ENCODE measurements at regions not wholly inside any gene's neighbourhood (a gene's known extent, or its start where the extent isn't known, plus 50 kb on each side); places are given as distances from the start of the nearest gene placed in this dataset.
"Not testable (repeated sequence)": the region's sequence is repeated elsewhere in the genome, so short reads cannot be mapped to it uniquely, and the experiment has no call there.

DNA sequence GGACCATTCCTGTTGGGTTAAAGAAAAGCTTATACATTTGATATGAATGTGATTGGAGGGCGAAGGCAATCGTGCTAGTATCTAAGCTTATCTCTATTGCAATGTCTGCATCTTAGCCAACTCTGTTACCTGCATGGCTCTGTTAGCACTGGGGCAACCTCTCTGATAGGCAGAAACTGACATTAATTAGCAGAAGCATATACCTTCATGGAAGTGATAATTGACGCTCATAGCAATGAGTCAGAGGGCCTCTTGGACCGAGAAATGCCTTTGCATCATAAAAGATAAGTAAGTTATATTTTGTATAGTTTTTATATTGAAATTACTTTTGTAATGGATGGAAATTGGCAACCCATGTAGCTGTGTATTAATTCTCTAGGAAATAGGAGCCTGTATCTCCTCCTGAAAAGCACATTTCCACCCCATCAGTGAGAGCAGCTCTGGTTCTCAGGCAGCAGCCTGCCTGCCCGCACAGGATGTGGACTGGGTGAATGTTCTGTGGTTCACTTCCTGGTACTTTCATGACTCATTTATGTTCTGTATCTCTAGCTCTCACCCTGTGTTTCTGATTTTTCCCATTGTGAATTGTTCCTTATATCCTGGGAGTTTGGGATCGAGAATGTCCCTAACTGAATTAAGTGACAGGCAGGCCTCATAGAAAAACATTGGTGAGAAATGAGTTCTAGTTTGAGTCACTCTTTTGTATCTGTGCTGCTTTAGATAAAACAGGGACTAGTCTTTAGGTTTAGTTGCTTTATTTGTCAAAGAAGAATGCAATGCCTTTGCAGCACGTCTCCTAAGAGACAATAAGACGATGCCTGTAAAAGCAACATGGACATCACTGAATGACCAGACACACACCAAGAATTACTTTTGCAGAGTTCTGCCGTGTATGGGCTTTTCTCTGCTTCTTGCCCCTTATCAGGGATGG is 344.9 kb downstream of the DCDC2C start:
- DNase-seq (ENCODE audit: low spot score), result peak; percentile 35

DNA sequence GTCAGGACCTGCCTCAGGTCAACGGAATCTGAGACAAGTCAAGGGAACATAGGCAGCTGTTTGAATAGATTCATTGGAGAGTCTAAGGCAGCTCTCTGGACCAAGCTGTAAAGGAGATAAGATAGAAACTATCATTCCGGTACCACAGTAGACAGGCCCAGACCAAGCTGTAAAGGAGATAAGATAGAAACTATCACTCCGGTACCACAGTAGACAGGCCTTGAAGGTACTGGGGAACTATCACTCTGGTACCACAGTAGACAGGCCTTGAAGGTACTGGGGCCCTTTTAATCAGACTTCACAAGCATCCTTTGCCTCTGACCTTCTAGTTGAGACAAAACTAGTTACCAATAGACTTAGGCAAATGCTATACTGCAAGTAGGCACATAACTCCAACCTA is 346.1 kb downstream of the DCDC2C start:
- no peak for DNase-seq (ENCODE audit: low spot score)

DNA sequence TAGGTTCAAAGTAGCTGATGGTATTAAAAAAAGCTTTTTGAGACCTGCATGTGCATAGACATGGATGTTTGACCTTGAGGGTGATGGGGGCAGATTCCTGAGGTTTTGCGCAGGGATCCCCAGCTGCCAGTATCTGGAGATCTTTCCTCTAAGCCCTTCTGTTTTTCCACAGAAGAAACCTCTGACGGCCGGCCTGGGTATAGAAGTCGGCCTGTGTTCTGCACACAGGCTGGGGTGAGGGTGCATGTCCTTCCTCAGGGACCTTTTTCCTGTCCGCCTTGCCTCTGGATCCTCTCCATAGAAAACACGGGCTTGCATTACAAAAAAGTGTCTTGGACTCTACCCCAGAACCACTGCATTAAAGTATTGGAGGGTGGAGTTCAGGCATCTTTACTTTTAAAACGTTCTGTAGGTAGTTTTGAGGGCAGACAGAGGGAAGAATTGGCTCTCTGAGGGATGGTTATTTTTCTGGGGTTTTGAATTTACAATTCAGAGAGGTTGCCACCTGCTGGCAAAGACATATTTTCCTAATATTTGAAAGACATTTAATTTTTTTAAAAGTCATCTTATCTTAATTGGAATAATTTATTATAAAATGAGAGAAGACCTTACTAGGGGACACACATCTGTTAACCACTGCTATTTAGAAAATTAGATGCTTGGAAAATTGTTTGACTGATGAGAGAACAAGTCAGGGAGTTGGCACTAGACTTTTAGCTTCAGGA is 350.6 kb downstream of the DCDC2C start:
- DNase-seq (ENCODE audit: low spot score), result no peak

DNA sequence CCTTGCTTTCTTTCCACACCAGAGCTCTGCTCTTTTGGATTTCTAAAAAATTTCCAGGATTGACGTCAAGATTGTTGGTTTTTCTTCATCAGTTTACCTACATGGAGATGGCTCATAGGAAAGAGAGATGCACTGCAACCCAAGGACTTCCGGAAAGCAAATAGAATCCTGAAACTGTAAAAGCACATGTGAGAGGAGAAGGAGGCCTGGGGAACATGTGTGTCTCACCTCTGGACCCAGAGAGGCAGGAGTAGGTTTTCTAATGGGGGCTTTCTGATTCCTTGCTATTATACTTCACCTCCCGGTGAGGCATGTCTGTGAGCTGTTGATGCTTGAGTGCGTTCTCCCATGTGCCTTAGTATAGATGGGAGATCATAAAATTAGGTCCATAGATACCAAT is 362.8 kb downstream of the DCDC2C start:
- DNase-seq (ENCODE audit: low spot score), result no peak

DNA sequence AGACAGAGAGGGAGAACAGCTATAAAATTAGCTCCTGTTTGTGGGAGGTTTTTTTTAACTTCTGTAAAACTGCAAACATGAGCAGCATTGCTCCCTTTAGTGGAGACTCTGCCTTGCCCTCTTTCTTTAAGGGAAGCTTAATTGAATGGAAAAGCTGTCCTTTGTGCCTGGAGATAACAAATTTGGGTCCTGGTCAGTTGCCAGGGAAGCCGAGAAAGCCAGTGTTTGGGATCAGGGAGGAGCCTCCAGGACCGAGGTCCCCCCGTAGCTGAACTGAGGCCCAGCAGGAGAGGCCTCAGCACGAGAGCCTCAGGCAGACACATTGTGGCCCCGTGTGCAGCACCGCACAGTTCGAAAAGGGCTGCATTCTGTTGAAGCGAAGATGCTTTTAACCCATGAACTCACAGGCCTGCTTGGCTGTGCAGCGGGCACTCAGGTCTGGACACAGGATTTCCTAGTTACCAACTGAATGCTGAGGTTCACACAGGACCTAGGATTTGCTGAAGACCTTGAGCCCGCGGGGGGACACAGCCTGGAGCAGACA is 369.7 kb downstream of the DCDC2C start:
- no peak for DNase-seq (ENCODE audit: low spot score)

DNA sequence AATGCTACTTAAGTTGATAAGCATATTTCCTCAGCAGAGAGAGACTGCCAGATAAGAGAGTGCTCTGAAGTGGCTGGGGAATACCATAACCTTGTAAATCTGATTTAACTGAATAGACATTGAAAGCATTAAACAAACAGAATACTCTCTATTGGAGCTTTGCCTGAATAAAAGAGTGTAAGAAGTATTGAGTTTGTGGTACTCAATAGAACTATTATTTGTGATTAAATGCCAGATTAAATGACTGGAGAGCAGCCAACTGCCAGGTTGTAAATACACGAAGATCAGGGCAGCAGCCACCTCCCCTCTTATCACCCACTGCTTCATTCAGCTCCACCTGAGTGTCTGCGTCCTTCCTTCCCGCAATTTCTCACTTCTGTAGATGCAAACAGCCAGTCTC is 373.6 kb downstream of the DCDC2C start:
- DNase-seq (ENCODE audit: low spot score), result no peak

DNA sequence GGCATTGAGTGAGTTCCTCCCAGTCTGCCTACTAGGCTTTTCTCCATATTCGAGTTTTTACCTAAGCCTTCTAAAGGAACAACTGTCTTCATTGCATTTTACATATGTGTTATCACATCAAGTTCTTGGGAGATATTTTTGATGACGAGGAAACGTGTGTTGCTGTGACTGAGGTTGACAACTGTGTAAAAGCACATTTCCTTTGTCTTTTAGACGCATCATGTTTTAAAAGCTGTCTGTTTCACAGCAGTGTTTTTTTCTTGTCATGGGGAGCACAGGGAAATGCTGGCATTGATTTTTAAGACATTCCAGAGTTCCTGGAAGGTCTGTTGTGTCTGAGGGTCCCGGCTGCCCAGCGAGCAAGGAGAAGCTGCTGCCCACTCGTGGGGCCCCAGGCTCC is 381.8 kb downstream of the DCDC2C start:
- DNase-seq (ENCODE audit: low spot score), result no peak

DNA sequence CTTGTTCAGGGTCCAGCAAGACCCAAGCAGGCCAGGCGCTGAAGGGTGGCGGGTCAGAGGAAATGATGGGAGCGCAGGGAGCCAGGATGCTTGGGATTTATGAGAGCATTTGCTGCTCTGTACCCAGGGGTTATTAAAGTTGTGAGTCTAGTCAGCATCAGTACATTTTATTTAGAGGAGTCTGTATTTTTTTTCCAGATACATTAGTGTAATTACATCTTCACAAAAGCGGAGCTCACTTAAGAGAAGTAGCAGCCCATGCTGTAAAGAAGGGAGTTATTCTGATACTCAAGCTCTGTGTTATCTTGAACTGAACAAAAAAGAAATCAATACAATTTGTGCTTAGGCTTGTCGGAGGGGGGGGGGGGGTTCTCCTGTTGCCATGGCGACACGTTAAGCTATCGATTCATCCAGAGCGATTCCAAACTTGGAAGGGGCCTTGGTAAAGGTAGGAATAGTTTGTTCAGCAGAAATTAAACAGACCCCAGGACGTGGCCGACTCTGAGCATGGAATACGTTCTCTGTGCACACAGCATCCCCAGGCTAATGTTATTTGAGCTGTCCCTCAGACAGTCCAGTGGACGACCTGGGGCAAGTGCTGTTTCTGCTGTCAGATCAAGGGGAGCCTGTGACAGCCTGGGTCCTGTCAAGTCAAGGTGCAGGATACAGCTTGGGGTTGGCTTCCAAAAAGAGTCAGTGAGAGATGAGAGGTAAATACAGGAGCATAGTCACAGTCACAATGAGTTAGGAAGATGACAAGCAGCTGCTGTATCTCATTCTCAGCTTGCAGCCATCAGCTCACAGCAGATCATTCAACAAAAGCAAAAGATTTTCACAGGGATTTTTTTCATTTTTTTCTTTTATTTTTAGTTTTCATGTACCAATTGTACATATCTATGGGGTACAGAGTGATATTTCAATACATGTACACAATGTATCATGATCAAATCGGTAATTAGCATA is 387.6 kb downstream of the DCDC2C start:
- DNase-seq (ENCODE audit: low spot score), result no peak

DNA sequence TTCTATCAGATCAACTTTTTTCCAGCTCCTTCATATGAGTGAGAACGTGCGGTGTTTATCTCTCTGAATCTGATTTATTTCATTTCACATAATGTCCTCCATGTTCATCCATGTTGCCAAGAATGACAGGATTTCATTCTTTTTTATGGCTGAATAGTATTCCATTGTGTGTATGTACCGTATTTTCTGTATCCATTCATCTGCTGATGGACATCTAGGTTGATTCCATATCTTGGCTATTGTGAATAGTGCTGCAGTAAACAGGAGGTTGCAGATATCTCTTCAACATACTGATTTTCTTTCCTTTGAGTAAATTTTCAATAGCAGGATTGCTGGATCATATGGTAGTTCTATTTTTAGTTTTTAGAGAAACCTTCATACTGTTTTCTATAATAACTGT is 388.5 kb downstream of the DCDC2C start:
- DNase-seq (ENCODE audit: low spot score), result no peak

DNA sequence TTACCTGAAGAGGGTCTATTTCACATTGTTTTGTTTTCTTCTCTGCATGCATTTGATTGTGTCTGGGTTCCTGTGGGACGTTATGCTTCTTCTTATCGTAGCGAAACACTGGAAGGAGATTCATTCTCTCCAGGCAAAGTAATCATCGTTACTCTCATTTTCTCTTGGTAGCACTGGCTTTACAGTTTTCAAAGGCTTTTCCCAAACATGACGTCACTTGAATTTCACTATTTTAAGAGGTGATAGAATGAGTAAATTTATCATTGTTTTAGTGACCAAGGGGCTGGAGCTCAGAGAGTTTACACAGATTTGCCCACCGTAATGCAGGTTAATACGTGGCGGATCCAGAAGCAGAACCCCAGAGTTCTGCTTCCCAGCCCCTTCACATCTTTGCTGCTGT is 391.4 kb downstream of the DCDC2C start:
- DNase-seq (ENCODE audit: low spot score), result no peak

DNA sequence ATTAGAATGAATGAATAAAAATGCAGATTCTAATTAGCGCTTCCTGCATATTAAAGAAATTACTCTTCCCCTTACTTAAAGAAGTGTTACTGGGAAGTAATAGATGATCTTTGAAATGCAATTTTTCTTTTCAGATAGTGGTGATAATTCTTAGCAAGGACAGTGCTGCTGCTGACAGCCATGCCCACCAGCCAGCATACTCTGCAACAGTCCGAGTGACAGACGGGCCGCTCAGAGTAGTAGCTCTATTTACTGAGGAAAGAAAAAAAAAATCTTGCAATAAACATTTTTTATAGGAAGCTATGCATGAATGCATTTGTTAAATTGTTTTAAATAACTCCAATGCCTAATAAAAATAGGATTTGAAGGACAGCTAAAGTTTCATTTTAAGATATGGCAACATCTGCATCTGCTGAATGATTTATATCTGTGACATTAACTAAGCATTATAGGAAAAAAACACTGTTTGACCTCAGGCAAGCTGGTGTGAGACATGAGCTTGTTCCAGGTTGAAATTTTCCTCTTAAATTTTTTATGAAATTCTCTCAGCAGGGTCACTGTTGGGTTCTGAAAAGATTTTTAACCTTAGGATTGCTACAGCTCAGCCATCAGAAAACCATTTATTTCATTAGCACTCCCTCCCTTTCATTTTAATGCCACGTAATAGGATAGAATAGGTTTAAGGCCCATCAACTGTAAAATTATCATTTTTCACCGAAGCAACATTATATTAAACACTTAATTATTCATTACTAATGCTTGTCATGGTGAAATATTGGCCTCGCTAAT is 393.8 kb downstream of the DCDC2C start:
- DNase-seq (ENCODE audit: low spot score), result no peak

DNA sequence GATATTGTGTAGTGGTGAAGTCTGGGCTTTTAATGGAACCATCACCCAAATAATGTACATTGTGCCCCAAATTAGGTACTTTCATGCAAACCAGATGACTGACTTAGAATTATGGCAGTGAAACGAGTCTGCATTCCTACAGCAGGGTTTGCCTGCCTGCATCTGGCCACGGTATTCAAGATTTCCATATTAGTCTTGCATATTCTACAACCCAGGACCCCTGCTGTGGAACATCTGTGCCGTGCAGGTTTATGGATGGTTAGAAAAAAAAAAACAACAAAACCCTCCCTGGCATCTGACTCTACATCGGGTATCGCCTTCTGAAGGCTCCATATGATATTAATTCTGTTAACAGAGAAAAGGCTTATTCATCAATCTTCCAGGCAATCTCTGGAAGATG is 394.8 kb downstream of the DCDC2C start:
- no peak for DNase-seq (ENCODE audit: low spot score)

DNA sequence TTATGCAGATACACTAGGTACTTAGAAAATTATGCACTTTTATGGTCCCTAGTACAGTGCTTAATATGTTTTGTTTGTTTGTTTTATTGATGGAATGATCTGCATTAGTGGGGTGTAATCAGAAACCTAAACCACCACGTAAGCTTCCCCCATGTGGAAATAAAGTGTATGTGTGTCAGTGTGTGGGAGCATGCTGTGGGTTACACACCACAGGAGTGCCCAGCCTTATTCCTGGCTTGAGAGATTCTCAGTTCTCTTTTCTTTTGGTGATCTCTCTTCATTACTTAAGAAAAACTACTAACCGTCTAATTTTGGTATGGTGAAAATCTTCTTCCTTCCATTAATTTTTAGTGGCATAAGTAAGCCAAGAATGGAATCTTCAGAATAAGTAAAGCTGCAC is 398.6 kb downstream of the DCDC2C start:
- no peak for DNase-seq (ENCODE audit: low spot score)

DNA sequence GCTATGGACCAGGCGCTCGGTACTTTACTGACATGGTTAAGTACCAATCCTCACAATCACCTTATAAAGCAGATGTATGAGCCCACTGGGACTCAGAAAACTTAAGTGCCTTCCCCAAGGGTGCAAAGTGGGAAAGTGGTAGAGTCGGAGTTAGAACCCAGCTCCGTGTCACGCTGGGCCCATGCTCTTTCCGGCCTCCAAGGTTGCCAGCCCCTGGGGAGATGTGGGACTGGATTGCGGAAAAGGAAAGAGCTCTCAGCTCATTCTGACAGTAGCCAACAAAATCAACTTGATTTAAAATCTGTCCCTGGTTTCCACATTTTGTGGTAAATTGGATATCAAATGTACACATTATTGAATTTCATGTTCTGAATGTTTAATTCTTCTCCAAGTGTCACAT is 403.8 kb downstream of the DCDC2C start:
- DNase-seq (ENCODE audit: low spot score), result no peak

DNA sequence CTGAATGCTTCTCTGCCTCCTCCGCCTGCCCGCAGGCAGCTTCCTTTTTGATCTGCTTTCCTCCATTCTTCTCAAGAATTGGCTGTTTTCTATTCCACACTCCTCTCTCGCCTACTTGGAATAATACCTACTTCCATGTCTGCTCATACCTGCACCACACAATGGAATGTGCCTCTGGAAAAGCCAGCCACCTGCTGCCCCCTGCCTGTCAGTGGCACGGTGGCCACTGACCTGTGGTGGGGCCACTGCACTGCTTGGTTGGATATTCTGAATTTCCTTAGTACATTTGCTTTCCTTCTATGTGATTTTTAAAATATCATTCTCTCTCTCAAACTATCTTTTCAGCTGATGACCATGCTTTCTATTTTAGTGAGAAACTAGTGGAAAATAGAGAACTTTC is 406.9 kb downstream of the DCDC2C start:
- no peak for DNase-seq (ENCODE audit: low spot score)

DNA sequence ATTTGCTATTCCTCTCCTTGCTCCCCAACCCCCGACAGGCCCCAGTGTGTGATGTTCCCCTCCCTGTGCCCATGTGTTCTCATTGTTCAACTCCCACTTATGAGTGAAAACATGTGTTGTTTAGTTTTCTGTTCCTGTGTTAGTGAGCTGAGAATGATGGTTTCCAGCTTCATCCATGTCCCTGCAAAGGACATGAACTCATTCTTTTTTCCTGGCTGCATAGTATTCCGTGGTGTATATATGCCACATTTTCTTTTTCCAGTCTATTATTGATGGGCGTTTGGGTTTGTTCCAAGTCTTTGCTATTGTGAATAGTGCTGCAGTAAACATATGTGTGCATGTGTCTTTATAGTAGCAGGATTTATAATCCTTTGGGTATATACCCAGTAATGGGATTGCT is 412.1 kb downstream of the DCDC2C start:
- not testable (repeated sequence) for DNase-seq (ENCODE audit: low spot score)

DNA sequence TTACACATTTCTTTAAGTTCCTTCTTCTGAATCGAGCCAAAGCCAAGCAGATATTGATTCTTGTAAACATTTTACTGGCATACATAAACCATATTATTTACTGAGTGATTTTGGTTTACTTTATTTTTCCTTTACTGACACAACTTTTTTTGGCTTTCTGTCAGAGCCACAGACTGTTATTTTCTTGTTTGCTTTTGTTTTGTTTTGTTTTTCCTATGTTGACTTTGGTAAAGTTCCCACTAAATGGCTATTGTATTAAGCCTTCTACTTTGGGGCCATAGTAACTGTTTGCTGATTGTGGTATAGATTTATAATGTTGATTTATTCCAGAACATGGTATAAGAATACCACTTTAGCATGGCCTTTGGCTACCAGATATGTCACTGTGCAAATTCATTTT is 419.4 kb downstream of the DCDC2C start:
- DNase-seq (ENCODE audit: low spot score), result no peak

DNA sequence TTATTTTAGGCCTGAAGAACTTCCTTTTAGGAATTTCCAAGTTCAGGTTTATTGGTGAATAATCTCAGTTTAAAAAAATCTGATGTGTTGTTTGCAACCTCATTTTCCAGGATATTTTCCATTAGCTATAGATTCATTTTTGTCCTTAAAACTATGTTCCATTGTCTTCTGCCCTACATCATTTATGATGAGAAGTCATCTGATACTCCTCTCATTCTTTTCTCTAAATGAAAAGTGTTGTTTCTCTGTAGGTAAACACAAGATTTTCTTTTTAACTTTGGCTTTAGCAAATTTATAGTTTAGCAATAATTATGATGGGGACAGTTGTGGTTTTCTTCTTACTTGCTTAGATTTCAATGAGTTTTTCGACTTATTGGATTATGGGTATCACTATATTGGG is 427.3 kb downstream of the DCDC2C start:
- no peak for DNase-seq (ENCODE audit: low spot score)

DNA sequence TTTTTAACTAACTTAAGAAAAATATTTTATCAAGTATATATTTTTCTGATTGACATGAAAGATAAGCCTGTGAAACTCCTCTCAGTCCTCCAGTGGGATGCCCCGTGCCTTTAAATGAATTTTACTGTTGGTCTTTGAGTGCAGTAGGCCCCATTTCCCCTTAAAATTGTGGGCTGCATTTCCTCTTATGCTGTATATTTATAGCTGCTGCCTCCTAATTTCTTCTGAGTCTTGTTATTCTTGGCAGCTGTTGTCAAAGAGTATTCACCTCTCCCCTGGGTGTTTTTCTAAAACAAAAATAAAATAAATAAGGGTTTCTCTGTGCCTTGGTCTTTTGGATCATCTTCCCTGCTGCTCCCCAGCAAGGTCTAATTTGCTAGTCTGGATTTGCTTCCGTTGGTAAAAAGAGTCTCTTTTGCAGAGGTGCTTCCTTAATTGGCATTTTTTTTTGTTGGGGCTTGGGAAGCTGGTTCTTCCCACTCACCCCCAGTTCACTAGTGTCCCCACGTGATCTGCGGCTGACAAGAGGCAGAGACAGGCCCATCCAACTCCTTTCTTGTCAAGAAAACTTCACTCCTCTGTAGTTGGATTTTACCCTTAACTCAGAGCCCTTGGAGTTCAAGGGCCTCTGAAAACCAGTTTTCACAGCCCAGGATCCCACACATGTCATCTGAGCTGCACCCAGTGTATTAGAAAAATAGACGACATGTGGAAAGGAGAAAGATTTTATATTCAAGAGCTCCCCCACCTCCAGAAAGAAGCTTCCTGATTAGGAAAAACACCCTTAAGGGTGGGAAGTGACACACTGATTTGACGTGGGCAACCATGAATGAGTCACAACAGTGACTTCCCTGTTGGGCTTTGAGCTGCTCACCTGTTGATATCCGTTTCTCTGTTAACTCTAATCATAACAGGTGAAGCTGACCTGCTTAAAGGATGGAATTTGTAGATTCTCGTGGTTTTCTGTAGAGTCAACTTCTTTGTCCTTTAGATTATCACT is 431.5 kb downstream of the DCDC2C start:
- DNase-seq (ENCODE audit: low spot score), result peak; percentile 72

DNA sequence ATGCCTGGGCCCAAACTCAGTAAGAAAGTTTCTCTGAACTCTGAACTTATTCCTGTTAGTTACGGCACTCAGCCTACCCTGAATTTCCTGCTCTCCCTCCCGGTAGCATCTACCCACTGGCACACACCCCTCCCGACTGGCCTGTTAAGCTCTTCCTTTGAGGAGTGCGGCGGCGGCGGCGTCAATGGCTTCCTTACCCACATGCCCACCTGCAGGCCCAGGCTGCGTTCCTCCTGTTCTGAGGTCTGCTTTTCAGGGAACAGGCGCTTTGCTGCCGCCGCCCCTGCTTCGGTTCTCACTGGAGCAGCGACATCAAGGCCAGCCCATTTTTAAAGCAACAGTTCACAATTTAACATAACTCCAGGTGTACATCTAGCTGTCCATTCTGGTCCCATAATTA is 432.4 kb downstream of the DCDC2C start:
- peak; percentile 61 for DNase-seq (ENCODE audit: low spot score)
